ENCODE measurements at regions not wholly inside any gene's neighbourhood (a gene's known extent, or its start where the extent isn't known, plus 50 kb on each side); places are given as distances from the start of the nearest gene placed in this dataset.
"Not testable (repeated sequence)": the region's sequence is repeated elsewhere in the genome, so short reads cannot be mapped to it uniquely, and the experiment has no call there.

- intact Hi-C loops (cut with DNase I) = no loop called here
- no peak for TF ChIP-seq CTCF (IDR thresholded peaks at IDR 0.05)
- no peak for DNase-seq
- no peak overlapping the region for H3K27ac ChIP-seq
- H3K36me3 ChIP-seq = no peaks in the 10 kb centered on the region
- H3K4me1 ChIP-seq = peaks cover under 1% of the 10 kb centered on the region
- H3K27me3 ChIP-seq = no peaks in the 10 kb centered on the region
- no peak overlapping the region for H3K4me3 ChIP-seq
- H3K9ac ChIP-seq (ENCODE audit: low read depth in 2 of 2, low read length in 2 of 2) = no peak overlapping the region
- no peaks in the 10 kb centered on the region for H3K9me3 ChIP-seq
Observed at GRCh38 chr13:33682020-33682564, 135.9 kb upstream of the RFC3 start.

GRCh38 chr13:33682646-33683045 is 135.3 kb upstream of the RFC3 start:
- H3K9me3 ChIP-seq; H3K36me3 ChIP-seq; H3K4me1 ChIP-seq; intact Hi-C loops (cut with DNase I); H3K27ac ChIP-seq; DNase-seq; H3K4me3 ChIP-seq; H3K9ac ChIP-seq (ENCODE audit: low read depth in 2 of 2, low read length in 2 of 2); H3K27me3 ChIP-seq: not testable (repeated sequence)

- no peaks in the 10 kb centered on the region for H3K27me3 ChIP-seq
- no peaks in the 10 kb centered on the region for H3K4me1 ChIP-seq
- intact Hi-C loops (cut with DNase I) = no loop called here
- H3K9me3 ChIP-seq = no peaks in the 10 kb centered on the region
- no peak overlapping the region for H3K9ac ChIP-seq (ENCODE audit: low read depth in 2 of 2, low read length in 2 of 2)
- no peaks in the 10 kb centered on the region for H3K36me3 ChIP-seq
- no peak overlapping the region for H3K27ac ChIP-seq
- H3K4me3 ChIP-seq = no peak overlapping the region
- no peak for TF ChIP-seq CTCF (IDR thresholded peaks at IDR 0.05)
- DNase-seq = no peak
Observed at GRCh38 chr13:33683376-33683775, 134.6 kb upstream of the RFC3 start.

- H3K27ac ChIP-seq = no peak overlapping the region
- no peaks in the 10 kb centered on the region for H3K27me3 ChIP-seq
- DNase-seq = no peak
- no peak overlapping the region for H3K4me3 ChIP-seq
- H3K9me3 ChIP-seq = no peaks in the 10 kb centered on the region
- no peak for TF ChIP-seq CTCF (IDR thresholded peaks at IDR 0.05)
- H3K9ac ChIP-seq (ENCODE audit: low read depth in 2 of 2, low read length in 2 of 2) = no peak overlapping the region
- H3K36me3 ChIP-seq = no peaks in the 10 kb centered on the region
- H3K4me1 ChIP-seq = no peaks in the 10 kb centered on the region
- intact Hi-C loops (cut with DNase I) = no loop called here
Observed at GRCh38 chr13:33684874-33685273, 133.1 kb upstream of the RFC3 start.

- Histone ChIP-seq H3K4me3 (no peak overlapping the region), H3K9ac (ENCODE audit: low read depth in 2 of 2, low read length in 2 of 2) (no peak overlapping the region), H3K36me3 (no peaks in the 10 kb centered on the region), H3K27me3 (no peaks in the 10 kb centered on the region), H3K4me1 (no peaks in the 10 kb centered on the region), H3K27ac (no peak overlapping the region), H3K9me3 (no peaks in the 10 kb centered on the region)
- no peak for DNase-seq
- no peak for TF ChIP-seq CTCF (IDR thresholded peaks at IDR 0.05)
- intact Hi-C loops (cut with DNase I) = no loop called here
Observed at GRCh38 chr13:33686772-33687480, 131.0 kb upstream of the RFC3 start.

GRCh38 chr13:33690354-33690753 is 127.6 kb upstream of the RFC3 start:
- Histone ChIP-seq H3K27ac (no peak overlapping the region), H3K4me1 (no peaks in the 10 kb centered on the region)
- intact Hi-C loops (cut with DNase I) = no loop called here

More at GRCh38 chr13:33690354-33690753, 127.6 kb upstream of the RFC3 start:
- Histone ChIP-seq H3K4me3 (no peak overlapping the region), H3K9me3 (no peaks in the 10 kb centered on the region), H3K9ac (ENCODE audit: low read depth in 2 of 2, low read length in 2 of 2) (no peak overlapping the region), H3K27me3 (no peaks in the 10 kb centered on the region), H3K36me3 (no peaks in the 10 kb centered on the region)
- no peak for DNase-seq
- no peak for TF ChIP-seq CTCF (IDR thresholded peaks at IDR 0.05)
